Keratinocyte (primary cell): ENCODE measurements at regions not wholly inside any gene's neighbourhood (a gene's known extent, or its start where the extent isn't known, plus 50 kb on each side); places are given as distances from the start of the nearest gene placed in this dataset.

Source experiments
- DNase-seq: peaks from one replicate; pipeline ENCODE4 v3.0.0-alpha.2; 2011; ENCODE audit warnings: low read depth, missing footprints, low spot score
- FAIRE-seq: peaks from 2 replicates; lab custom pipeline; 2011; peaks lifted over from hg19 to GRCh38; lab: Jason Lieb, UNC
- H2AFZ ChIP-seq: 2 replicates; pipeline ENCODE4 v1.6.0; 2012; ENCODE audit warnings: low read length, control low read depth, inconsistent platforms; ENCODE audit not compliant: control insufficient read depth
- H3K27ac ChIP-seq: 2 replicates; pipeline ENCODE4 v1.5.1; 2011; ENCODE audit warnings: low read length; ENCODE audit not compliant: control insufficient read depth, insufficient read depth
- H3K27me3 ChIP-seq: 3 replicates; pipeline ENCODE4 v1.6.0; 2011; ENCODE audit warnings: low read length; ENCODE audit not compliant: control insufficient read depth, insufficient read depth; ENCODE audit errors: extremely low read depth
- H3K36me3 ChIP-seq, 2 experiments: 2 replicates in 1 of 2; 3 replicates in 1 of 2; pipeline ENCODE4 v1.5.1; 2011; ENCODE audit warnings: low read length in 2 of 2, mild to moderate bottlenecking in 1 of 2; ENCODE audit not compliant: control insufficient read depth in 2 of 2, insufficient read depth in 2 of 2; ENCODE audit errors: extremely low read depth in 1 of 2
- H3K4me1 ChIP-seq: 3 replicates; pipeline ENCODE4 v1.5.1; 2011; ENCODE audit warnings: low read length; ENCODE audit not compliant: control insufficient read depth, insufficient read depth; ENCODE audit errors: extremely low read depth
- H3K4me2 ChIP-seq: 3 replicates; pipeline ENCODE4 v1.6.0; 2011; ENCODE audit warnings: low read depth, low read length; ENCODE audit not compliant: control insufficient read depth, insufficient read depth; ENCODE audit errors: extremely low read depth
- H3K4me3 ChIP-seq, 3 experiments: fragments of 200-600 bp in 1 of 3; sonication (generic) in 1 of 3; 2 replicates in 2 of 3; 3 replicates in 1 of 3; pipeline ENCODE4 v1.5.1; 2011 to 2016; ENCODE audit warnings: low read length in 3 of 3, mild to moderate bottlenecking in 3 of 3, control low read depth in 2 of 3, inconsistent platforms in 1 of 3, low read depth in 1 of 3, mixed read lengths in 1 of 3, mixed run types in 1 of 3, moderate library complexity in 1 of 3; ENCODE audit not compliant: control insufficient read depth in 2 of 3, insufficient read depth in 2 of 3; ENCODE audit errors: extremely low read depth in 1 of 3
- H3K79me2 ChIP-seq: 2 replicates; pipeline ENCODE4 v1.6.0; 2012; ENCODE audit warnings: low read length; ENCODE audit not compliant: control insufficient read depth, insufficient read depth
- H3K9ac ChIP-seq: 3 replicates; pipeline ENCODE4 v1.6.0; 2011; ENCODE audit warnings: low read length; ENCODE audit not compliant: control insufficient read depth, insufficient read depth; ENCODE audit errors: extremely low read depth
- H3K9me1 ChIP-seq: 3 replicates; pipeline ENCODE4 v1.6.0; 2011; ENCODE audit warnings: low read length; ENCODE audit not compliant: control insufficient read depth, insufficient read depth; ENCODE audit errors: extremely low read depth
- H3K9me3 ChIP-seq: 2 replicates; pipeline ENCODE4 v1.5.1; 2012; ENCODE audit warnings: low read depth, low read length; ENCODE audit not compliant: control insufficient read depth
- H4K20me1 ChIP-seq: 3 replicates; pipeline ENCODE4 v1.6.0; 2011; ENCODE audit warnings: low read length; ENCODE audit not compliant: control insufficient read depth, insufficient read depth; ENCODE audit errors: extremely low read depth
- CTCF ChIP-seq, 3 experiments: IDR thresholded peaks in 1 of 3; conservative IDR thresholded peaks in 1 of 3; optimal IDR thresholded peaks in 1 of 3; 2 replicates in 2 of 3; 3 replicates in 1 of 3; pipeline versions ENCODE3 to v1.5.1; 2011; ENCODE audit warnings: low read length in 3 of 3, mild to moderate bottlenecking in 3 of 3, moderate library complexity in 2 of 3, control low read depth in 1 of 3, inconsistent platforms in 1 of 3; ENCODE audit not compliant: insufficient read depth in 2 of 3; ENCODE audit errors: extremely low read depth in 1 of 3
- EZH2 ChIP-seq: IDR thresholded peaks from one replicate; pipeline ENCODE4 v1.6.1; 2012; ENCODE audit warnings: inconsistent platforms, mild to moderate bottlenecking, low read length, moderate library complexity
- dilution Hi-C: fragments of 300-500 bp; cut with MboI; formaldehyde crosslinking; loops from one replicate; pipeline ENCODE4 v1.7.0; 2020; ENCODE audit warnings: low sequenced_read_pairs; ENCODE audit not compliant: extremely low pct_ligation_motif_present

GRCh38 chr13:59269476-59269875 is 894.3 kb downstream of the DIAPH3 start:
- Histone ChIP-seq H3K4me1 (no peaks in the 10 kb centered on the region), H3K4me3 (no peak overlapping the region), H3K9ac (no peak overlapping the region), H3K27ac (no peak overlapping the region), H3K4me2 (no peak overlapping the region), H4K20me1 (no peaks in the 10 kb centered on the region), H2AFZ (no peak overlapping the region), H3K36me3 (no peaks in the 10 kb centered on the region), H3K79me2 (no peaks in the 10 kb centered on the region), H3K9me1 (no peaks in the 10 kb centered on the region), H3K27me3 (no peaks in the 10 kb centered on the region), H3K9me3 (no peaks in the 10 kb centered on the region)
- FAIRE-seq, result no peak
- dilution Hi-C loops, result no loop called here
- TF ChIP-seq CTCF (optimal IDR thresholded peaks at IDR 0.05 in 1 of 3, IDR thresholded peaks at IDR 0.05 in 1 of 3, conservative IDR thresholded peaks at IDR 0.05 in 1 of 3; ENCODE audit: extremely low read depth in 1 of 3, insufficient read depth in 2 of 3, low read length in 3 of 3), result no peak
- no peak for DNase-seq

DNA sequence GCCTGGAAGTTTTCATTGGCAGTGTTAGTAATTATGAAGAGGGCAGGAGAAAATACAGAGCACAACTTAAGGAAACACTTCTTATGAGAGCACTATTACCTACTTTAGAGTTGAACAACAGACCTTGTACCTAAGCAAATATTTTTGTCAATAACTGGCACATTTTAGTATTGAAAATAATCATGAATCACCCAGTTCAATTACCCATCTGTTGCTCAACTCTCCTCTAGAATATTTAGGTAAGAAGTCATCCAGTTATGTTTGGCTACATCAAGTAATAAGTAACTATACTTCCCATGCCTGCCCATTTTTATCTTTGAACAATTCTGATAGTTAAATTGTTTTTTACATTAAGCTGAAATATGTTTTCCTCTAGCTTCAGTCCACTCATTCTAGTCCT is 893.4 kb downstream of the DIAPH3 start:
- no peaks in the 10 kb centered on the region for H3K27me3 ChIP-seq
- H3K9me1 ChIP-seq, result no peaks in the 10 kb centered on the region
- no peak overlapping the region for H3K4me3 ChIP-seq
- dilution Hi-C loops, result no loop called here
- H3K9ac ChIP-seq, result no peak overlapping the region
- no peak overlapping the region for H3K4me2 ChIP-seq
- FAIRE-seq (no peak), DNase-seq (no peak)
- H4K20me1 ChIP-seq, result no peaks in the 10 kb centered on the region
- no peaks in the 10 kb centered on the region for H3K4me1 ChIP-seq
- H3K9me3 ChIP-seq, result no peaks in the 10 kb centered on the region
- H3K36me3 ChIP-seq, result no peaks in the 10 kb centered on the region
- no peaks in the 10 kb centered on the region for H3K79me2 ChIP-seq
- no peak overlapping the region for H2AFZ ChIP-seq
- no peak for TF ChIP-seq EZH2
- TF ChIP-seq CTCF (optimal IDR thresholded peaks at IDR 0.05 in 1 of 3, IDR thresholded peaks at IDR 0.05 in 1 of 3, conservative IDR thresholded peaks at IDR 0.05 in 1 of 3; ENCODE audit: extremely low read depth in 1 of 3, insufficient read depth in 2 of 3, low read length in 3 of 3), result no peak
- no peak overlapping the region for H3K27ac ChIP-seq
